RWPE2 (cell line): ENCODE measurements at regions not wholly inside any gene's neighbourhood (a gene's known extent, or its start where the extent isn't known, plus 50 kb on each side); places are given as distances from the start of the nearest gene placed in this dataset.

Source experiments
- ATAC-seq: fragments of 200-7000 bp; cut with Tn5 transposase; 3 replicates; pipeline ENCODE4 v1.9.1; 2021; ENCODE audit warnings: low read depth
- DNase-seq: peaks from one replicate; pipeline ENCODE4 v3.0.0-alpha.2; 2020; ENCODE audit warnings: low spot score
- H3K27ac ChIP-seq: fragments of 450-650 bp; 2 replicates; pipeline ENCODE4 v1.5.1; 2017; ENCODE audit warnings: mild to moderate bottlenecking; ENCODE audit not compliant: poor library complexity, severe bottlenecking
- H3K27me3 ChIP-seq: fragments of 250-450 bp; sonication (Bioruptor Pico); 2 replicates; pipeline ENCODE4 v1.5.1; 2021; ENCODE audit warnings: mild to moderate bottlenecking, moderate library complexity; ENCODE audit not compliant: insufficient read depth, poor library complexity, severe bottlenecking
- H3K36me3 ChIP-seq: fragments of 250-450 bp; sonication (Bioruptor Pico); 2 replicates; pipeline ENCODE4 v1.5.1; 2020; ENCODE audit warnings: low read depth, mild to moderate bottlenecking, moderate library complexity
- H3K4me1 ChIP-seq: fragments of 250-450 bp; sonication (Bioruptor Pico); 2 replicates; pipeline ENCODE4 v1.5.1; 2021; ENCODE audit warnings: mild to moderate bottlenecking, moderate library complexity; ENCODE audit not compliant: insufficient read depth, poor library complexity, severe bottlenecking
- H3K4me3 ChIP-seq: fragments of 250-450 bp; sonication (Bioruptor Pico); 2 replicates; pipeline ENCODE4 v1.5.1; 2021; ENCODE audit warnings: mild to moderate bottlenecking, moderate library complexity; ENCODE audit not compliant: severe bottlenecking
- H3K9me3 ChIP-seq: fragments of 250-450 bp; sonication (Bioruptor Pico); 2 replicates; pipeline ENCODE4 v1.5.1; 2021; ENCODE audit warnings: mild to moderate bottlenecking, moderate library complexity; ENCODE audit not compliant: severe bottlenecking
- CTCF ChIP-seq: fragments of 450-650 bp; IDR thresholded peaks from one replicate; pipeline ENCODE4 v1.5.1; 2017; ENCODE audit warnings: mild to moderate bottlenecking, moderate library complexity; ENCODE audit not compliant: poor library complexity, severe bottlenecking

DNA sequence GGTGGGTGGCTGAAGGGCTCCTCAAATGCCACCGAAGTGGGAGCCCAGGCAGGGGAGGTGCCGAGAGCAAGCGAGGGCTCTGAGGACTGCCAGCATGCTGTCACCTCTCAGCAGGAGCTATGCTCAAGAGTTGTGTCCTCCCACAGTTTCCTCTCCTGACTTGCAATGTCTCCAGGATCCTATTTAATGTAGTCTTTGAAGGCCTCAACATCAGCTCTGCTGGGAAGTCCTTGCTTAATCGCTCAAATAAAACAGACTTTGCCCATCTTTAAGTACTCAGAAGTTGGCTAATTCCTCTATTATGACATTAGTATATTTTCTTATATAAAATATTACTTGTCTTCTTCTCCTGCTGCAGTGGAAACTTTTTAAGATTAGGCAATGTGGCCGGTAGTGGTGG, 154.2 kb upstream of the NRIP1 start:
- H3K4me3 ChIP-seq = no peak overlapping the region
- H3K27me3 ChIP-seq = no peaks in the 10 kb centered on the region
- no peak overlapping the region for H3K27ac ChIP-seq
- no peak for DNase-seq
- no peak for ATAC-seq
- peaks cover 29% of the 10 kb centered on the region for H3K4me1 ChIP-seq
- no peaks in the 10 kb centered on the region for H3K36me3 ChIP-seq
- no peak for TF ChIP-seq CTCF
- H3K9me3 ChIP-seq = no peaks in the 10 kb centered on the region

DNA sequence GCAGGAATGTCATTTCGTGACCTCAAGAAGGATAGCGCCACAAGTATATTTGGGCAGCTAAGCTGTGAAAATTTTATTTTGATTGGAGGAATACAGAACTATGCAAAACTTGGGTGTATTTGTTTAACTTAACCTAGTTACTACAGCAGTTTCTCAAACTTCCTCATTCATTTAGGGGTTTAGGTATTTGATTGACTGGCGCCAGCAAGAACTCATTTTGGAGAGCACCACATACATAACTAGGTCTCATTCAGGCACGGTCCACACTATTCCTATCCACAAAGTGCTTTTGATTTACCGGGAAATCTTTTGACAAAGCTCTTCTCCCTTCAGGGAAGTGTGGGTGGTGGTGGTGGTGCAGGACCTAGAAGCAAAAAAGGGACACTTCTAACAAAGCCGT, 155.1 kb upstream of the NRIP1 start:
- Histone ChIP-seq H3K27me3 (no peaks in the 10 kb centered on the region), H3K9me3 (no peaks in the 10 kb centered on the region), H3K36me3 (no peaks in the 10 kb centered on the region), H3K4me3 (no peak overlapping the region), H3K4me1 (peaks cover 35% of the 10 kb centered on the region), H3K27ac (no peak overlapping the region)
- no peak for TF ChIP-seq CTCF
- no peak for ATAC-seq
- no peak for DNase-seq

DNA sequence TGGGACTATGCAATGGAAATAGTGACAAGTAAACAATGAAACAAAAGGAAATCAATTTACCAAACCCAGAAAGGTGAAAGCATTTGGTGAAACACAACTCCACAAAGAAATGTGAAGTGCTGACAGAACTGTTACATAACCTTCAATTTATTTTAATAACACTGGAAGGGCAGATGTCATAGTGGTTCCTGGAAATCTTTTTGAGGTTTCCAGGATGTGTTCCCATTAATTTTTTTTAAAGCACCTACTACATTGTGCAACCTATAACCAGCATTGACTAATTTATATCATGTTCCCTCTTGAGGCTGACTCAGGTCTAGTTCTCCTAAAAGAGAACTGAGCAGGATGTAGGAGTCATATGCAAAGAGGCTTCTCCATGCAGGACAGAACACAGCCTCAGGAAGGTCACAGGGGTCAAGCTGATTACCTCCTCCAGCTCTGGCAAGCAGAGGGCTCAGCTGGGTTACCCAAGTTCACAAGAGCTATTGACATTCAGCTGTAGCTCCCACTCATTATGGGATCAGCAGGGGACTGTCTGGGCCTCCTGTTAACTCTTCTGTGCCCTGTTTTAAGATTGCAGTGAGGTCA, 157.1 kb upstream of the NRIP1 start:
- no peaks in the 10 kb centered on the region for H3K27me3 ChIP-seq
- no peaks in the 10 kb centered on the region for H3K9me3 ChIP-seq
- H3K4me3 ChIP-seq = no peak overlapping the region
- peak; percentile 90 for ATAC-seq
- H3K36me3 ChIP-seq = no peaks in the 10 kb centered on the region
- no peak for TF ChIP-seq CTCF
- peak; percentile 94 for DNase-seq
- peaks cover 40% of the 10 kb centered on the region for H3K4me1 ChIP-seq
- peak overlapping the region; percentile 87 for H3K27ac ChIP-seq

DNA sequence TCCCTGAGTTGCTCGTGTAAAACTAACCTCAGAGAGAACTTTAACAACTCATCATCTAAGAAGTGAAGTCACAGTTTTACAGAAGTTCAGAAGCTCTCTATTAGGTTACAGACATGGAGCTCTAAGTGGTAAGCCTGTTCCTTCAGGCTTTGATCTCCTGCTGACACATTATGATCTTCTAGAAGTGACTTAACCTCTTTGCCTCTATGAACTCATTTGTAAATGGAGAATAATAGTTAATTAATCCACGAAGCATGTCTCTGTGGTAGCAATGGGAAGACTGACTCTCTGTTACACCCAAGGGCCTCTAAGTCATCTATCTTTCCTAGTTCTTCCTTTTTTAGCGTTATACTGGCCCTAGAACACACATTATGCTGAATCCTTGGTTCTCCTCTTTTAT, 157.9 kb upstream of the NRIP1 start:
- H3K4me3 ChIP-seq = no peak overlapping the region
- H3K27me3 ChIP-seq = no peaks in the 10 kb centered on the region
- H3K36me3 ChIP-seq = no peaks in the 10 kb centered on the region
- no peaks in the 10 kb centered on the region for H3K9me3 ChIP-seq
- no peak for DNase-seq
- peak; percentile 7; the same call in 2 of the 3 replicates for ATAC-seq
- TF ChIP-seq CTCF = no peak
- H3K4me1 ChIP-seq = peaks cover 40% of the 10 kb centered on the region
- H3K27ac ChIP-seq = peak overlapping the region; percentile 87

GRCh38 chr21:15224346-15225086, 159.7 kb upstream of the NRIP1 start:
- TF ChIP-seq CTCF = no peak
- DNase-seq (peak; percentile 87), ATAC-seq (peak; percentile 79)
- Histone ChIP-seq H3K36me3 (no peaks in the 10 kb centered on the region), H3K9me3 (no peaks in the 10 kb centered on the region), H3K27me3 (no peaks in the 10 kb centered on the region), H3K4me1 (peaks cover 40% of the 10 kb centered on the region), H3K4me3 (no peak overlapping the region), H3K27ac (peak overlapping the region; percentile 87)
